ENCODE measurements at regions not wholly inside any gene's neighbourhood (a gene's known extent, or its start where the extent isn't known, plus 50 kb on each side); places are given as distances from the start of the nearest gene placed in this dataset.
"Not testable (repeated sequence)": the region's sequence is repeated elsewhere in the genome, so short reads cannot be mapped to it uniquely, and the experiment has no call there.

DNA sequence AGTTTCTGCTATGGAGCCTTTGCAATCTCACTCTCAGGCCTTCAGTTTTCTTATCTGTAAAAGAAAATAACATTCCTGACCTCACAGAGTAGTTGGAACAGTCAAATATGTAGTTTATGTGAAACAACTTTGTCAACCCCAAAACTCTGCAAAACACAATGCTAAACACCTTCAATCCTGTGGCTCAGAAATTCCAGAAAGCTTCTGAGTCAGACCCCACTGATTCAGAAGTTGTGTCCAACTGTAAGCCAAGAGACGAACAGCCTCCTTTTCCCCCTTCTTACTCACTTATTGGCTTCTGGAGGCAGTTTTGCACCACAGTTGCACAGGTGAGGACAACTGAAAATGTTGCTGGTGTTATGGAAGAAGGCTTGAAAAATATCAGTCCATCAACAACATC, 52.9 kb downstream of the TMSB4Y start:
- no peak for DNase-seq

DNA sequence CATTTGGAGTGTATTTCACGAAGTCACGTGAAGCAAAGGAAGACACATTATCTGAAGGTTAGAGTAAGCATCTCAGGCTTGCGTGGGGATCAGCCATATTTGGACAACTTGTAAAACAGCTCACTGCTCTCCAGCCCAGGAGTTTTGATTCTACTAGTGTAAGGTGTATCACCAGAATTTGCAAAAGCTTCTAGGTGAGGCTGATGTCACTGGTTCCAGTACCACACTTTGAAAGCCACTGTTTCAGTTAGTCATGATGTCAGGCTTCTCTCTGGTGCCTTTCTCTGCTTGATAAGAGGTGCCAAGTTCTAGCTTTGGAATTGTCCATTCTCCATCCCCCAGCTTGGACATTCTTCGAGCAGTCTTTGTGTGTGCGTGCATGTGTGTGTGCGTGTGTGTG, 62.3 kb downstream of the TMSB4Y start:
- DNase-seq, result no peak

DNA sequence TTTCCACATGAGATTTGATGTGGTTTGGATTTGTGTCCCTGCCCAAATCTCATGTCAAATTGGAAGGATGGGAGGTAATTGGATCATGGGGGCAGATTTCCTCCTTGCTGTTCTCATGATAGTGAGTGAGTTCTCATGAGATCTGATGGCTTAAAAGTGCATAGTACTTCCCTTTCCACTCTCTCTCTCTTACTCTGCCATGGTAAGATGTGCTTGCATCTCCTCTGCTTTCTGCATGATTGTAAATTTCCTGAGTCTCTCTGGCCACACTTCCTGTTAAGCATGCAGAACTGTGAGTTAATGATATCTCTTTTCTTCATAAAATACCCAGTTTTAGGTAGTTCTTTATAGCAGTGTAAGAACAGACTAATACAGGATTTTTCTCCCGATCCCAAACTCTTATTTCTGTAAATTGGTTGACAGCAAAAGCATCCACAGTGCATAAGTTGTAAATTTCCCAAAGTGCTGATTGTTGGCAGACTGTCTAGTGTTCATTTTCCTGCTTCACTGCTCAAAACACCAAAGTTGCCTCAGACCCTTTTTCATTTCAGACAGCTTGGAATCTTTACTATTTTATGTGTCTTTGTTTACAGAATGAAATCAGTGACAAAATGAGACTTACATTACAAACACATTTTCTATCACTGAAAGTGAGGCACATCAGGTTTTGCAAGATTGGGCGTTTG, 86.6 kb downstream of the TMSB4Y start:
- DNase-seq, result no peak

DNA sequence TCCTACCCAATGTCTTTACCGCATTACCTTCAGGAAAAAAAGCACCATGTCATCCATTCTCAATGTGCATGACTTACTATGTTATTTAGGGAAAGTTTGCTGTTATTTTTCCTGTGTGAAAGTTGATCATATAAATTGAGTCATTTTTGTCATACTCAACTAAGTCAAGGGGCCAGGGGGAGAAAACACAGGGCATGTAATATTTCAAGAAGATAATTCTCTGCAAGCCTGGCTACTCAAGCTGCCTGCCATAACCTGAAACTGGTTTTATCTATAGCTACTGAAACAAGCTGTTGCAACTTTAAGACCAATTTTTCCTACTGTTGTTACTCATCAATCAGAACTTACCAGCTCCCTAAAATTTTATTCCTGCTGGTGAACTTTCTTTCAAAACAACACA, 91.4 kb downstream of the TMSB4Y start:
- DNase-seq, result no peak

DNA sequence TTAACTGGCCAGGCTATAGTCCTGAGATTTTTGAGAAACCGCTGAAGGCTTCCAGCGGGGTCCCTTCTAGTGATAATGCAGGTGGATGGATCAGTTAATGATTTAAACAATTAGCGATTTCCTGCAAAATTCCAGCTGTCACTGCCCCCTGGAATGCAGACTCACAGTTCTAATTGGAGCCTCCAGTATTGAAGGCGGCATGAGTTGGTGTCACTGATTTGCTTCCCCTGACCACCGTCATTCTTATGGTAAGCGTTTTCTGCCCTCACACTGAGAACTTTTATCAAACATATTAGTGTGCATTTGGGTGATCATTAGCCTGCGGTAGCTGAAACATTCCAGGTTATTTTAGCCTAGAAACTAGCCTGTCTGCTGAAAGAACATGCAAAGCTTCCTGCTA, 99.1 kb downstream of the TMSB4Y start:
- DNase-seq, result no peak

DNA sequence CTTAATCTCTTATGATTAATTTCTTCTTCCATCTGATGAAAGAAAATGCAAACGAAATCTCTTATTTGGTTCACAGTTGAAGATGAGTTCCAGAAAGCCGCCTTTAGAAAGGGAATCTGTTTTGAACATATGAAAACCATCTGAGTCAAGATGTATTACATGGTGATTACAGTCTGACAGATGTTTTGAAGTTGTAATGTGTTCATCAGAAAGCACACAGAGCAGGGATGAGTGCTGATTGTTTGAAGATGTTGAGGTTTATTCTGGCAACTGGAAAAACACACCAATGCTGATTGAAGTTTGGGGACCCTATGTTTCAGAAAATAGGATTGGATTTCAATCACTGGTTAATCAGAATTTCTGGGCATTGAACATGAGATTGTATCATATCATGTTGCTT, 99.7 kb downstream of the TMSB4Y start:
- DNase-seq, result no peak

DNA sequence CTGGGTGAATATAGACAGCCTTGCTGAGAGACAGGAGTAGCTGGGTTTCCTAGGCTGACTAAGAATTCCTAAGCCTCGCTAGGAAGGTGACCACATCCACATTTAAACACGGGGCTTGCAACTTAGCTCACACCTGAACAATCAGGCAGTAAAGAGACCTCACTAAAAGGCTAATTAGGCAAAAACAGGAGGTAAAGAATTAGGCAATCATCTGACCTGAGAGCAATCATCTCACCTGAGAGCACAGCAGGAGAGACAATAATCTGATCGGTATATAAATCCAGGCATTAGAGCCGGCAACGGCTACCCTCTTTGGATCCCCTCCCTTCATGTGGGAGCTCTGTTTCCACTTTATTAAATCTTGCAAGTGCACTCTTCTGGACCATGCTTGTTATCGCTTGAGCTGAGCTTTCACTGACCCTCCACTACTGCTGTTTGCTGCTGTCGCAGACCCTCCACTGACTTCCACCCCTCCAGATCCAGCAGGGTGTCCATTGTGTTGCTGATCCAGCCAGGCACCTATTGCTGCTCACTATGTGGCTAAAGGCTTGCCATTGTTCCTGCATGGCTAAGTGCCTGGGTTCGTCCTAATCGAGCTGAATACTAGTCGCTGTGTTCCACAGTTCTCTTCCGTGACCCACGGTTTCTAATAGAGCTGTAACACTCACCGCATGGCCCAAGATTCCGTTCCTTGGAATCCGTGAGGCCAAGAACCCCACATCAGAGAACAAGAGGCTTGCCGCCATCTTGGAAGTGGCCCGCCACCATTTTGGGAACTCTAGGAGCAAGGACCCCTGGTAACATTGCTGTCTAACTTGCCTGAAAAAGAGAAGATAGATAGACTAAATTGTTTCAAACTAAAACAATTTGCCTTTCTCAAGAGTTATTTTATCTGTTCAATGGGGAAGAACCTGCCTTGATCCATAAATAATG, 100.7 kb downstream of the TMSB4Y start:
- DNase-seq, result peak in 3 of 58 donors; percentile 0 to 6 (median 1)

DNA sequence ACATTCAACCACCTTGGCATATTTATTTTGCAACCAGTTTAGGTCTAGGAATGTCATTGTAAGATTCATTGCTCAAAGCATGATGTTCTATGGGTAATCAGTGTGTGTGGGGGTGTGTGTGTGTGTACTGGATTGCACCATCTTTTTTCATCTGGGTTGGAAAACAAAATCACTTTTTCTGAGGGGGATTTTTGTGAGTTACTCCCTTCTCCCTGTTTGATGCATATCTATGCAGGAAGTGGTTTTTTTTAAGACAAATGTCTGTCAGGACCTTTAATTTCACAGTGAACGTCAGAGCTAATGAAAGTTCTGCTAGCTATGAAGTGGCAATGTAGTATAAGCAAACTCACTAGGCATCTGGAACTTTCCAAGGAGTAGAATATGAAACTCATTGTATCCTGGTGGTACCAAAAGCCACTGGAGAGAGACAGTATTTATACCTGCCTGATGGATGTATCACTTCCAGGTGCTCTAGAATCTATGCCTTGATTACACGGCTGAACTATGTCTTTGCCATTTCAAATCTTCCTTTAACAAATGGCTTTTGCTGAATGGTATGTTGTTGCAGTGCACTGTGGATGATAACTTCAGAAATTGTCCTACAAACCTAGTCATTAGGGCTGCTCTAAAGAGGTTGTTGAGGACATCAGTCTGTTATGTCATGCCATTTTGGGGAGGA, 101.5 kb downstream of the TMSB4Y start:
- DNase-seq, result no peak

DNA sequence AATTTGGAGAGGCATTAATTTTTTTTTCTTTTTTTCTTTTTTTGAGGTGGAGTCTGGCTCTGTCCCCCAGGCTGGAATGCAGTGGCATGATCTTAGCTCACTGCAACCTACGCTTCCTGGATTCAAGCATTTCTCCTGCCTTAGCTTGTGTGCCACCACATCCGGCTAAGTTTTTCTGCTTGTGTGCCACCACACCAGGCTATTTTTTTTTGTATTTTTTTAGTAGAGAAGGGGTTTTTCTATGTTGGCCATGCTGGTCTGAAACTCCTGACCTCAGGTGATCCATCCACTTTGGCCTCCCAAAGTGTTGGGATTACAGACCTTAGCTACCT, 102.0 kb downstream of the TMSB4Y start:
- DNase-seq, result no peak

DNA sequence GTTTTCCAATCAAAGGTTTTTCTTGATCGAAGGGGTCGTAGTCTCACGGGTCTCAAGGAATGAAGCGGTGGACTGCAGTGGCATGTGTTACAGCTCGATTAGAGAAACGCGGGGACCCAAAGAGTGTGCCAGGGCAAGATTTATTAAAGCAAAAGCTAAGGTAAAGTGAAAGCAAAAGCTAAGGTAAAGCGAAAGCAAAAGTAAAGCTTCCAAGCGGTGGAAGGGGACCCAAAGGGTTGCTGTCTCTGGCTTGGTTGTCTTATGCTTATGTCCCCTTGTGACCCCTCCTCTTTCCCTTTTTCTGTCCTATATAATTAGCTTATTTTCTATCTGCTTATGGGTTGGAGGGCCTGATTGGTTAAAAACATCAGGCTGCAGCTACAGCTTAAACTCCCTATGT, 126.4 kb downstream of the TMSB4Y start:
- no peak for DNase-seq

DNA sequence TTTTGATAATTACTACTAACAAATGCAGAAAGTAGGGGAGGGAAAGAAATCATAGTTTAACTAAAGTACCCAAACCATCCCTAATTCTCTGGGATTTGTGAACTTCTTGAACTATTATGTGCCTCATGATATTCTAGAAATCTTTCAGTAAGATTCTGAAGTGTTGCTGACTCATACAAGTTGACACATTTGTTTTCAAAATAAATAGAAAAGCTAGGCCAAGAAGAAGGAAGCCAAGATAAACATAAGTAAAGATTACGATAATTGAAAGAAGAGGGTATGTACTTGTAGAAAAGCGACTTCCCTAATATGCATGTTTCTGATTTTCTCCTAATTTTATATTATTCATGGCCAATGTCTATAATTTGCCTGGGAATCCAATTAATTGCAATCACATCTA, 140.7 kb downstream of the TMSB4Y start:
- no peak for DNase-seq

DNA sequence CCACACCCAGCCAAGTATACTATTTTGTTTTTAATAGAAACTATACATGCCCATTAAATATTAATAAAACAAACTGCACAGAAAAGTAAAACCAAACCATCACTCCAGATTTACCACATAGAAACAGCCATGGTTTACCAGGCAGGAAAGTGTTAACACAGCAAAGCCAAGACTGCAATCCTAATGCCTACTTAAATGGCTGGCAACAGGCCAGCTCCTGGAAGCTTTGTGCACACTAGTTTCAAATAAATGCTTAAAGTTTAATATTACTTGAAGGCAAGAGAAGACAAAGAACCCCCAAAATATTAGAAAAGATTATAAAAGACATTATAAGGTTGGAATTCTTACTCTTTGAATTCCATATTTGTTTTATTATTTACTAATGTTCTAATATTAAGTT, 141.0 kb downstream of the VCY start:
- no peak for DNase-seq

DNA sequence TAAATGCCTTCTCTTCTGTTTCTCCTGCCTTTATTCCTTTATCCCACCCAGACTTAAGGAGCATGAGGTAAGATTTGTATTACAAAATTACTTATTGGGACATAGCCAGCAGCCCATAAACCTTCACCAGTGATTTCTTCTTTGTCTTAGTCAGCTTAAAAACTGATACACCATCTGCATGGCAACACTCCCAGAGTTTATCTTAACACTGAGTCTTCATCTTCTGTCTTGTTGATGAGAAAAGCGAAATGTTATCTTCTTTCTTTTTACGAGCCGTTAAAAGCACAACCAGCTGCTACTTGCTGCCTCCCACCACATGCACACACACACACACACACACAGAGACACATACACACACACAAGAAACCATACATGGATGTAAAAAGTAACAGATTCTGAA, 116.7 kb downstream of the VCY start:
- peak in 3 of 58 donors; percentile 0 for DNase-seq

DNA sequence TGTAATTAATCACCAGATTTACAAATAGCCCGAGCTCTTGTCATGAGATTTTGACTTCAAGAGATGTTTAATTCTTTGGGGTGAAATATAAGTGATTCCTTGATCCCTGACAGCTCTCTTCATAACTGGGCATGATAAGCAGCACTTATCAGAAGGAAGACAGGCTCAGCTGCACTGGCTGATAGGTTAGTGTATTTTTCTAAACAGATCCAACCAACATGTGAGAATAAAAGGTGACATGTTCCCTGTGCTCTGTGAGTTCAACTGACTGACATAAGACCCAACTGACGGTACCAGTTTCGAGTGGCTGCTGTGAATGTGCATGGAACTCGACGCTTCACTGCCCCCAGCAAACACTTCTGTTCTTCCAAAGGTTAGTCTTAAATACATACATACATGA, 114.8 kb downstream of the VCY start:
- DNase-seq, result no peak

DNA sequence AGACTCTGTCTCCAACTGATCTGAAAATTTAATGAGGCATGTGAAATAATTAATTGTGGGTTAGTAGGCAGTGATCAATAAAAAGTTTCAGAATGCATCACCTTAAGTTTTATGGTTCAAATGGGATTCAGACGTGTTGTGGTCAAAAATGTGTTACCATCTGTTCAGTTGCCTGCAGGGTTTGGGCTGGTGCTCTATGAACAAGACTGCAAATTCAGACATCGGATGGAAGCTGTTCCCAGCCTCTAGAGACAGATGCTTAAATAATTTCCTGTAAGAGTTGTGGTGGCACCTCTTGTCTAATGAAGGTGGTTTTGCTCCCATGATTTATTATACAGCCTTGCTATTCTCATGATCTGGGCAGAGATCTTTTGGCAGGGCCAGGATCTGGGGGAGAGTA, 113.6 kb downstream of the VCY start:
- no peak for DNase-seq

DNA sequence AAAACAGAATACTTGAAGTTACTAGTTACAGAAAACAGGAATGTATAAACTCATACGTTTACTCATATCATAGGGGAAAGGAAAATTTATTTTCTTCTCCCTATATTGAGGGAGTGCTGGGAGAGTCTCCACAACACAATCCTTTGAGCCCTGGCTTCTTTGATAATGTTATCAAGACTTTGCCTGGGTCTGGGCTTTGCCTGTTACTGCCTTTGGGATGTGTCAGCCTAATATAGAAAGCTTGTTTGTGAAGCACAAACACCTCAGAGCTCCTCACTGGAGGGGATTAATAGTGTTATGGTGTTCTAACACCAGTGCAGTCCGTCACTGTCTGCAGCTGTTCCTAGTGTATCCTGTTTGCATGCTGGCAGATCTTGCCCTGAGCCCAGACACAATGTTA, 107.8 kb downstream of the VCY start:
- DNase-seq, result no peak

DNA sequence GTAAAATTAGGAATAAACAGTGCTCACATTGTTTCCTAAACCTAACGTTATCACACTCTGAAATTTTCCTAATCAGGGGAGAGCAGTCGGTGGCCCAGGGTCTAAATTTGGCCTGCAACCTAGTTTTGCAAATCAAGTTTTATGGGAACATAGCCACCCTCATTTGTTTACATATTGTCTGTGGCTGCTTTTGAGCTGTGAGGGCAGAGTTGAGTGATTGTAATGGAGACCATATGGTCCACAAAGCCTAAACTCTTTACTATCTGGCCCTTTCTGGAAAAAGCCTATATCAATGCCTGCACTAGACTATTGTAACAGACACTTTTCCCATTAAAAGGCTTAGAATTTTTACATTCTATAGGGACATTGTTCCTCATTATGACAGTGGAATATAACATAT, 105.2 kb downstream of the VCY start:
- no peak for DNase-seq

DNA sequence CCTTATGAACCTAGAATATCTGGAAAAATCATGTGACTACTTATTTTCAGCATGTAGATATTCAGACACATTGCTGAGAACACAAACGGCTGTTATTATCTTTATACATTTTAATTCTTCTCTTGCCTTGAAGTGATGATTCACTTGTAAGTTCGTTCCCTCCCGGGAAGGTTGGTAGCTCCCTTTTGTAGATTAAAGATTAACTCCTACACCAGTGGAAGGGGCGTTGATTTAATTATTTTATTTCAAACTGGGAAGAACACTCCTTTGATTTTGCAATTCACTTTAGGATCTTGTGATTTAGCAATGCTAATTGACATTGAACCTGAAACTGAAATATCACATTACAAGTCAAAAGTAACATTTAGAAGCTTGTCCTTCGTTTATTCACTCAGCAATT, 103.4 kb downstream of the VCY start:
- DNase-seq, result no peak

DNA sequence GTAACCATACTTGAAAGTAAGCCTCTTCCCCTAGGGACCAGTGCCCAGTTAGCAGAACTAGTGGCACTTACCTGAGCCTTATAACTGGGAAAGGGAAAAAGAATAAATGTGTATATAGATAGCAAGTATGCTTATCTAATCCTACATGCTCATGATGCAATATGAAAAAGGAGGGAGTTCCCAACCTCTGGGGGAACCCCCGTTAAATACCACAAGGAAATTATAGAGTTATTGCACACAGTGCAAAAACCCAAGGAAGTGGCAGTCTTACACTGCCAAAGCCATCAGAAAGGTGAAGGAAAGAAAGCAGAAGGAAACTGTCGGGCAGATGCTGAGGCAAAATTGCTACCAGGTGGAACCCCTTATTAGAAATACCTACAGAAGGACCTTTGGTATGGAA, 92.2 kb downstream of the VCY start:
- DNase-seq, result not testable (repeated sequence)

DNA sequence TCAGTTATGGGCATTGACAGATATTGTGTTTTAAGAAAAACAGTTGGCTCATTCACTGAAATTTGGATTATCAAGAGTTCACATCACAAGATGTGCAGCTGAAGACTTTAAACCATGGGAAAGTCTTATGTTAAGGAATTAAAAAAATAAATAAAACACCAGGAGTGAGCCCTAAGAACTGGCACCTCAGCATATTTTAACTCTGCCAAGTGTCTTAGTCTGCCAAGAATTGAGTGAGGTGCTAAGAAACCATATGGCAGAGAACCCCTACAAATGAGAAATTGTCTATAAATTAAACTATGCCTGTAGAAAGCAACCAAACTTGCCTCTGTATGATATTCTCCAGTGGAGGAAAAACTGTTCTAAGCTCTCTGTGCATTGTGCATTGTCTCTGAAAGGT, 78.5 kb downstream of the VCY start:
- DNase-seq, result peak in 1 of 58 donors; percentile 0

DNA sequence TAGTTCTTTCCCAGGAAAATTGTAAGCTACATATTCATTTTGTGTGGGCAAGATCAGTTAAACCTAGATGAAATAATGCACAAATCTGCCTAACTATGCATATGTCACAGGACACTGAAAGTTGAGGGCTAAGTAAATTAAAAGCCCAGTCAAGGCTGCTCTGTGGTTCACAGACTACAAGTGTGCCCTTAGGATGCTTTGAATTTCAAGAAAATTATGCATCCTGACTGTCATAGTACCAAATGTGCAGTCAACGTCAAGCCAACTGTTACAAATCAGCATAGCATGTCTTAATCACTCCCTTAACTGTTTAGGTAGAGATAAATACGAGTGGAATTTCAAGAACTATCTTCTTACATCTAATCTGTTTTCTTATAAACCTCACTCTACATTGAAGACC, 55.8 kb downstream of the VCY start:
- DNase-seq, result not testable (repeated sequence)
